GM12864 (cell line): ENCODE measurements at regions not wholly inside any gene's neighbourhood (a gene's known extent, or its start where the extent isn't known, plus 50 kb on each side); places are given as distances from the start of the nearest gene placed in this dataset.

Experiments
- DNase-seq: peaks from one replicate; pipeline ENCODE4 v3.0.0-alpha.2; 2011; ENCODE audit warnings: low read depth
- H3K4me3 ChIP-seq: 2 replicates; pipeline ENCODE4 v1.5.1; 2011; ENCODE audit warnings: mild to moderate bottlenecking, low read depth, low read length, control low read depth
- TF ChIP-seq, protein P1 (sequence below): IDR thresholded peaks from 2 replicates; pipeline ENCODE4 v1.5.1; 2011; ENCODE audit warnings: low read depth, mild to moderate bottlenecking, moderate library complexity, low read length, control low read depth, inconsistent platforms; ENCODE audit errors: missing control alignments

DNA sequence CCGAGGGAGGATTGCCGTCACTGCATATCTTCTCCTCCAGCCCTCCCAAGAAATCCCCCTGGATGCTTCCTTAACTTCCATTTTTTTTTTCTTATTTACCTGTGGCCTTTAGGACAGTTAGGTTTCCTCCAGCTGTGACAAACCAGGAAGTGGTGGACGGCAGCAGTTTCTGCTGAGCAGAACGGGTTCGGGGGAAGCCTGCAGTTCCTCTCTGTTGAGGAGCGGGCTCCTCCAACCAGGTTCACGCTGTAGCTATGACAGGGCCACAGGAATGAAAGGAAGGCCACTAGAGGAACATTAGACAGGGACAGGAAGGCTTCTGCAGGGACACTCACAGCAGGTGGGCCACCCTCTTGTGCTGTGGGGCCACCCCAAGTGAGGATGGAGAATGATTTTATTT, 76.7 kb upstream of the SYK start:
- H3K4me3 ChIP-seq = no peak overlapping the region
- TF ChIP-seq, protein P1, sequence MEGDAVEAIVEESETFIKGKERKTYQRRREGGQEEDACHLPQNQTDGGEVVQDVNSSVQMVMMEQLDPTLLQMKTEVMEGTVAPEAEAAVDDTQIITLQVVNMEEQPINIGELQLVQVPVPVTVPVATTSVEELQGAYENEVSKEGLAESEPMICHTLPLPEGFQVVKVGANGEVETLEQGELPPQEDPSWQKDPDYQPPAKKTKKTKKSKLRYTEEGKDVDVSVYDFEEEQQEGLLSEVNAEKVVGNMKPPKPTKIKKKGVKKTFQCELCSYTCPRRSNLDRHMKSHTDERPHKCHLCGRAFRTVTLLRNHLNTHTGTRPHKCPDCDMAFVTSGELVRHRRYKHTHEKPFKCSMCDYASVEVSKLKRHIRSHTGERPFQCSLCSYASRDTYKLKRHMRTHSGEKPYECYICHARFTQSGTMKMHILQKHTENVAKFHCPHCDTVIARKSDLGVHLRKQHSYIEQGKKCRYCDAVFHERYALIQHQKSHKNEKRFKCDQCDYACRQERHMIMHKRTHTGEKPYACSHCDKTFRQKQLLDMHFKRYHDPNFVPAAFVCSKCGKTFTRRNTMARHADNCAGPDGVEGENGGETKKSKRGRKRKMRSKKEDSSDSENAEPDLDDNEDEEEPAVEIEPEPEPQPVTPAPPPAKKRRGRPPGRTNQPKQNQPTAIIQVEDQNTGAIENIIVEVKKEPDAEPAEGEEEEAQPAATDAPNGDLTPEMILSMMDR = no peak
- DNase-seq = no peak

DNA sequence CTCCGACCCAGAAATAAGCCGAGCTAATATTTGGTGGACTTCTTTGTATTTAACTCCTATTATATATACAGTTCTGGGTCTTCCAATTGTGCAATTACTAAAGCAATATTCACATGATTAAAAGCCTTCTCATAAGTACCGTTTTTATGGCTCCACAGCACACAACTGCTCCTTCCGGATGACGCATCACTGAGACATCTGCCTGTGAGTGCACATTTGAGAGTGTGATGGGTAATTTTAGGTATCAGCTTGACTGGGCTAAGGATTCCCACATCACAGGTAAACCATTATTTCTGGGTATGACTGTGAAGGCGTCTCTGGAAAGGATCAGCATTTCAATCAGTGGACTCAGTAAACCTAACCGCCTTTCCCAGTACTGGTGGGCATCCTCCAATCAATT, 77.5 kb upstream of the SYK start:
- no peak overlapping the region for H3K4me3 ChIP-seq
- no peak for DNase-seq
- TF ChIP-seq, protein P1 = no peak

DNA sequence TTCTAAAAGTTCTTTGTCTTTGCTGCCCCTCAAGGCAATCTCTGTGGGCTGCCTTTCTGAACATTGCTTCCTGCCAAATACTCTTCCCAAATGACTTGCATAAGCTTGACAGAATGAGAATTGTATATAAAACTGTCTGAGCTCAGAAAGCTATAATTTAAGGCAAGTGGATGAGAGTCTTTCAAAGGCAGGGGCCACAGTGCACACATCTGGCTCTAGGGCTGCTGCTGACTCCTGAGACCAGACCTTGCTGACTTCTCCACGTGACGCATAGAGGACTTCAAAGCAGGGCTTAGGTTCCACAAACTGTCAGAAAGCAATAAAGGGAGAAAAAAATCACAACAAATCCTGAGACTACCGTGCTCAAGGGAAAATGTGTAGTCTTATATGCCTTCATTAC, 79.4 kb upstream of the DIRAS2 start:
- no peak for DNase-seq
- no peak overlapping the region for H3K4me3 ChIP-seq
- TF ChIP-seq, protein P1 = no peak

DNA sequence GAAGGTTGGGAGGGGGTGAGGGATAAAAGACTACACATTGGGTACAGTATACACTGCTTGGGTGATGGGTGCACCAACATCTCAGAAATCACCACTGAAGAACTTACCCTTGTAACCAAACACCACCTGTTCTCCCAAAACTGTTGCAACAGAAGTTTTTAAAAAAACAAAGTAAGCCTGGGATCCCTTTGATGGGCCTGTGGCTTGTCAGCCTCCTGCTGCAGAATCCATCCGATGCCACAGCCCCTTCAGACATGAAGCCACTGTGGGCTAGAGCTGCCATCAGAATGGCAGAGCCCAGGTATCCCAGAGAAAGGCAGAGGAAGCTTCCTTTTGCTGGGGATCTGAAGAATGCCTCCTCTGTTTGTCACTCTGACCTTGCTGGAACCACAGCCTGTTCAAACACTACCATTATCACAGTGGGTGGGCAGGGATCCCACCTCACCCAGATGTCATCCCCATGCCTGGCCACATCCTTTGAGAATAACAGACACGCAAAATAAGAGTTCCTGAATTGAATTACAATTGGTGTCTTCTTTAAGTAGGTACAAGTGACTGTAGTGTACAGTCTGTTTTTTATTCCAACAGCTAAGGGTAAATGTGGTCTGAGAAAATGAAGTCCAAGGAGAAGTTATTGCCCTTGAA, 78.1 kb upstream of the DIRAS2 start:
- H3K4me3 ChIP-seq = no peak overlapping the region
- DNase-seq = no peak
- TF ChIP-seq, protein P1 = no peak

DNA sequence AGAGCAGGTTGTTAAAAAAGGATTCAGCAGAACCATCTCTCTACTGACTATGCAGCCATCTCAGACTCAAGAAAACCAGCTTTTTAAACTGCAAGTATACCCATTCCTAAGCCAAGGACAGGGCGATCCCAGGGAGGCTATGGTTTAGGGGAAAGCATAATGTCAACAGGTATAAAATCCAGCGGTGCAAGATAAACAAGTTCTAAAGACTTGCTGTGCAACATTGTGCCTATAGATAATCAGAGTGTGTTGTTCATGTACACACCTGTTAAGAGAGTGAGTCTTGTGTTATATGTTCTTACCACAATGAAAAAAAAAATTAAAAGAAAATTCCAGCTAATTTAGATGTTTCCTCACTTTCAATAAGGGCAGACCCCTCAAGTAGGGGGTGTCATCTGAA, 63.6 kb upstream of the DIRAS2 start:
- no peak overlapping the region for H3K4me3 ChIP-seq
- no peak for DNase-seq
- TF ChIP-seq, protein P1 = no peak

DNA sequence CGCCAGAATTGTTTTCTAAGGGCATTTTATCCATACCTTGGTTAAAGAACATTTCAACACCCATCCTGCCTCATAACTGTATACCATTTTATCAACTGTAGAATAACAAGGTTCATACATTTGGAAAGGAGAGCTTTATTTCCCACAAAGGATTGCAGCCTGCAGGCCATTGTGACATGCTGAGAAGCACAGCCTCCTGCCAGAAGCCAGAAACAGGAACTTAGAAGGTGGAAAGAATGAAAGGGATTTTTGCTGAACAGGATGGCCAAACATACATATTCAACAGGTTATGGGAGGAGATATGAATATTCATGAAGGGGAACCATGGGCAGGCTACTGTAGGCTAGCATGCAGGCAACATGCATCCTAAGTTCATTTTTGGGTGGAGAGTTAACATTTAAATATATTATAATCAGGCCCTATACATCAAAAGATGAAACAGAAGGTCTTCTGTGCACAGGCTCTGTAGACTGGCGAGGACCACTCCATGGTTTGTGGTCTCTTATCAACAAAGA, 59.9 kb upstream of the DIRAS2 start:
- DNase-seq = no peak
- no peak overlapping the region for H3K4me3 ChIP-seq
- TF ChIP-seq, protein P1 = no peak

DNA sequence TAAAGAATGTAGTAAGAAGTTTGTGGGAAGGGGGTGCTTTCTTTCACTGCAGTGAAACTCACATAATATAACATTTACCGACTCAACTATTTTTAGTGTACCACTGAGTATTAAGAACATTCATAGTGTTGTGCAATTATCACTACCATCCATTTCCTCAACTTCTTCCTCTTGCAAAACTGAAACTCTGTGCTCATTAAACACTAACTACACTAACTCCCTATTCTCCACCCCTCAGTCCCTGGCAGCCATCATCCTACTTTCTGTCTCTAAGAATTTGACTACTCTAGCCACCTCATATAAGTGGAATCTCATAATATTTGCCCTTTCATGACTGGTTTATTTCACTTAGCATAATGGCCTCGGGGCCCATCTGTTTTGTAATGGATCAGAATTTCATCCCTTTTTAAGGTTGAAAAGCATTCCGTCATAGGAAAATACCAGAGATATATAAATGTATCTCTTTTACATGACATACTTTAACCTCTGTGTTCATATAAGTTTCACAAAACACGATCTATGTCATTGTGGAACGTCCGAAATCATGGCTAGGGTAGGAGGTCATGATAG, 56.3 kb upstream of the DIRAS2 start:
- no peak overlapping the region for H3K4me3 ChIP-seq
- TF ChIP-seq, protein P1 = no peak
- DNase-seq = no peak
